ENCODE measurements at regions not wholly inside any gene's neighbourhood (a gene's known extent, or its start where the extent isn't known, plus 50 kb on each side); places are given as distances from the start of the nearest gene placed in this dataset.
A peak's percentile ranks its signal among the peaks of the same experiment; 100 is the strongest.
"Not testable (repeated sequence)": the region's sequence is repeated elsewhere in the genome, so short reads cannot be mapped to it uniquely, and the experiment has no call there.

GRCh38 chr12:114119316-114119715 is 153.2 kb upstream of the RBM19 start:
- DNase-seq, result no peak

GRCh38 chr12:114096461-114096860 is 130.3 kb upstream of the RBM19 start:
- DNase-seq, result no peak

- no peak for DNase-seq
These were observed 127.4 kb upstream of the RBM19 start for GRCh38 chr12:114093520-114093919.

- no peak for DNase-seq
These were observed 126.9 kb upstream of the RBM19 start for GRCh38 chr12:114092981-114093380.

- DNase-seq, result no peak
These were observed 124.1 kb upstream of the RBM19 start for GRCh38 chr12:114090211-114090610.

GRCh38 chr12:114073076-114073475 is 107.0 kb upstream of the RBM19 start:
- DNase-seq, result no peak

GRCh38 chr12:114069507-114069906 is 103.4 kb upstream of the RBM19 start:
- DNase-seq, result no peak

- no peak for DNase-seq
These were observed 98.4 kb upstream of the RBM19 start for GRCh38 chr12:114064497-114064896.

GRCh38 chr12:114064034-114064433 is 97.9 kb upstream of the RBM19 start:
- not testable (repeated sequence) for DNase-seq

GRCh38 chr12:114063435-114063834 is 97.3 kb upstream of the RBM19 start:
- no peak for DNase-seq

GRCh38 chr12:114056351-114056750 is 90.2 kb upstream of the RBM19 start:
- not testable (repeated sequence) for DNase-seq

GRCh38 chr12:114054982-114055381 is 88.9 kb upstream of the RBM19 start:
- no peak for DNase-seq

GRCh38 chr12:114046236-114046998 is 80.3 kb upstream of the RBM19 start:
- DNase-seq, result no peak

GRCh38 chr12:114045349-114045748 is 79.2 kb upstream of the RBM19 start:
- no peak for DNase-seq

- DNase-seq, result no peak
These were observed 75.5 kb upstream of the RBM19 start for GRCh38 chr12:114041590-114041989.

GRCh38 chr12:114041136-114041535 is 75.0 kb upstream of the RBM19 start:
- no peak for DNase-seq

- no peak for DNase-seq
These were observed 72.8 kb upstream of the RBM19 start for GRCh38 chr12:114038962-114039361.

- no peak for DNase-seq
These were observed 66.7 kb upstream of the RBM19 start for GRCh38 chr12:114032801-114033200.

- DNase-seq, result peak; percentile 90
These were observed 64.3 kb upstream of the RBM19 start for GRCh38 chr12:114030451-114030850.

GRCh38 chr12:114026805-114027204 is 60.7 kb upstream of the RBM19 start:
- DNase-seq, result no peak

- DNase-seq, result no peak
These were observed 59.8 kb upstream of the RBM19 start for GRCh38 chr12:114025935-114026334.

- not testable (repeated sequence) for DNase-seq
These were observed 56.0 kb upstream of the RBM19 start for GRCh38 chr12:114022081-114022480.

- no peak for DNase-seq
These were observed 52.5 kb upstream of the RBM19 start for GRCh38 chr12:114018669-114019068.

Measured in NCI-H748 treated with DMSO at 0.1 percent for 48 hours (cell line).